ENCODE measurements at regions not wholly inside any gene's neighbourhood (a gene's known extent, or its start where the extent isn't known, plus 50 kb on each side); places are given as distances from the start of the nearest gene placed in this dataset.

DNA sequence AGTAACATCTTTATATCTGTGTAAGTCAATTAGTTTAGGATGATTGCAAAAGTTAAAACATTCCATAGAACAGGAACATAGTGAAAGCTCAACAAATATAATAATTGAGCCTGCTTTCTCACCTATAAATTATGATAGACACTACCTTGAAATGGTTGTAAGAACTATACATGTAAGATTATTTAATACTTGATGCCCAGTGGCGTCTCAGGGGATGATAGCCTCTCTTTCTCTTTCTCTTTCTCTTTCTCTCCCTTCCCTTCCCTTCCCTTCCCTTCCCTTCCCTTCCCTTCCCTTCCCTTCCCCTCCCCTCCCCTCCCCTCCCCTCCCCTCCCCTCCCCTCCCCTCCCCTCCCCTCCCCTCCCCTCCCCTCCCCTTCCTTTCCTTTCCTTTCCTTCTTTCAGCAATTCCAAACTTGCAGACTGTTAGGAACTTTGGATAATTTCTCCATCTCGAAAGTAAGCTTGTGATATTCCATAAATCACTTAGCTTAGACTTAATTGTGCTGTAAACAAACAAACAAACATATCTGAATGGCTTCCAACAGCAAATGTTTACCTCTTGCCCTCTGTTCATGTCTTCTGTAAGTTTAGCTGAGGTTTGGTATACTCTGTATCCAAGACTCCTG, 1102.7 kb downstream of the TSN start:
- DNase-seq: no peak

DNA sequence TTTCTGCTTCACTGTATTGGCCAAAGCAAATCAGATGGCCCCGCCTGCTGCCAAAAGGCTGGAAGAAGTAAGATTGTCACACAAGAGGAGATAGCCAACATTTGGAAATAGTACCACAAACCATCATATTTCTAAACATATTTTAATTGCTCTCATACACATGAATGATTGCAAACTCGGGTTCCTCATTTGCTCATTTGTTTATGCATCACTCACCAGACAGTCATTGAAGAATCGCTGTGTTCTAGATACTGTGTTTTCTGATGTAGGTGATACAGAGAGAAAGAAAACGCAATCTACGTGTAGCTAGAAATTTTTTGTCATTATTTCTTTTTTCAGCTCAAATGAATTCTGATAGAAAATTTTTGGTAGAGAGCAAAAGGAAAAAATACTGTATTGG, 1103.4 kb downstream of the TSN start:
- no peak for DNase-seq

DNA sequence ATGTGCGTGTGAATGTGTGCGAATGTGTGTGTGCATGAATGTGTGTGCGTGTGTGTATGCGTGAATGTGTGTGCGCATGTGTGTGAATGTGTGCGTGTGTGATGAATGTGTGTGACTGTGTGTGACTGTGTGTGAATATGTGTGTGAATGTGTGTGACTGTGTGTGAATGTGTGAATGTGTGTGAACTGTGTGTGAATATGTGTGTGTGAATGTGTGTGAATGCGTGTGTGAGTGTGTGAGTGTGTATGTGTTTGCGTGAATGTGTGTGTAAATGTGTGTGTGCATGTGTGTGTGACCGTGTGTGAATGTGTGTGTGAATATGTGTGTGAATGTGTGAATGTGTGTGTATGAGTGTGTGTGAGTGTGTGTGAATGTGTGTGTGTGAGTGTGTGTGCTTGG, 1103.8 kb downstream of the TSN start:
- no peak for DNase-seq

DNA sequence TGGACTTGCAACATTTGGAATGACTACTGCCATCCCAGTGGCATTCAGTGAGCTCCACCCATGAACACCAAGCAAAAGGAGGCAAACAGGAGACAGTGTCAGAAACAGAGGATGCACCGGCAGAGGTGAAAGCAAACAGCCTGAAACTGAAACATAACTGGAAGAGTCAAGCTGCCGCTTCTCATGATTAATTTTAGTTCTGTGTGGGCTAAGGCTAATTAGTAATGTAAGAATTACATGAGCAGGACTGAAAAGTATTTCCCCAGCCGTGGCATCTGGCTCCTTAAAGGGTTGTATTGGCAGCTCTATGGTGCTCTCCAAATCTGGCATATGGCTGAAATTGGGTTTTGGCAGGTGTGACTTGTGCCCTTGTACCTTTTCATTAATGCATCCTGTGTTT, 1108.1 kb downstream of the TSN start:
- no peak for DNase-seq

DNA sequence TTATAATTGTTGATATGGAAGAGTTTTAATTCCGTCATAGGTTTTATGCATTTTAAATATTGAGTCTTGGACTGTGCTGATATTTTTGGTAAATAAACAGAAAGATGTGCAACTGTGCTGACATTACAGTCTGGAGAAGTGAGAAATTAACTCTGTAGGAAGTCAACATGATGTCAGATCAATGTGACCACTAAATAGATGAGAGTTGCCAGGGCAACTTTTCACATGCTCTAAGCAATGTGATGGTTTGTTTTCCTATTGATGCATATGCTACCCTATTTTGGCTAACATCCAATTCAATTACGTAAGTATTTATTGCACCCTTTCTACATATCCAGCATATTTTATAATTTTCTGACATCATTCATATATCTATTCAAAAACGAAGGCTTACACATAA, 1109.3 kb downstream of the TSN start:
- DNase-seq: no peak

DNA sequence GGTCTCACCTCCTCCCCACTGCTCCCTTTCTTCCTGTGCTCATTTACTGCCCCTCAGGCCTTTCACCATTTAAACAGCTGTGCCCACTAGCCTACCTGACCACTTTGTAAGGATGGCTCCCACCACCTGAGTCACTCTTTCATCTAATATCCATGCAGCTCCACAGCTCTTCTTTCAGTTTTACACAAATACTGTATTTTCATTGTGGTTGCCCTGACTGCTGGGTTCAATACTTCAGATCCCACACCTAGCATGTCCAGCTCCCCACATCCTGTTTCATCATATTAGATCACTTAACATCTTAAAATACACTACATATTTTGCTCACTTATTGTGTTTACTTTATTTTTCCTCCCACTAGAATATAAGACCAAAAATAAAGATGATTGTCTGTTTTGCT, 1110.6 kb downstream of the TSN start:
- DNase-seq: no peak

DNA sequence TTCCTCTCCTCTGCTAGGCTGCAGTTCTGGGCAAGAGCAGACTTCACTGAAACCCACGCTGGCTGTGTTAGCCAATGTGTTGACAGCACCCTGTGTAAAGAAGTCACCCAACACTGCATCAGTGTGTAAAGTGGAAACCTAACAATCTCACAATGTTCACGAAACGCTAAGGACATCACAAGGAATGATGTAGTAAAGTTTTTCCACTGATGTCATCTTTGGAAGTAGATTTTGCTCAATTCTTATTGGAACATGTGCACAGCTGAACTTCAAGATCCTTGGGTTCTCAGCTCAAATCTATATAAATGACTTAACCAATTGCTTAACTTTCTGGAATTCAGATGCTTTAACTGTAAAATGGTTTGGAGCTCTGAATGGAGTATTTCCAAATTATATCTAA, 1112.5 kb downstream of the TSN start:
- DNase-seq: no peak

DNA sequence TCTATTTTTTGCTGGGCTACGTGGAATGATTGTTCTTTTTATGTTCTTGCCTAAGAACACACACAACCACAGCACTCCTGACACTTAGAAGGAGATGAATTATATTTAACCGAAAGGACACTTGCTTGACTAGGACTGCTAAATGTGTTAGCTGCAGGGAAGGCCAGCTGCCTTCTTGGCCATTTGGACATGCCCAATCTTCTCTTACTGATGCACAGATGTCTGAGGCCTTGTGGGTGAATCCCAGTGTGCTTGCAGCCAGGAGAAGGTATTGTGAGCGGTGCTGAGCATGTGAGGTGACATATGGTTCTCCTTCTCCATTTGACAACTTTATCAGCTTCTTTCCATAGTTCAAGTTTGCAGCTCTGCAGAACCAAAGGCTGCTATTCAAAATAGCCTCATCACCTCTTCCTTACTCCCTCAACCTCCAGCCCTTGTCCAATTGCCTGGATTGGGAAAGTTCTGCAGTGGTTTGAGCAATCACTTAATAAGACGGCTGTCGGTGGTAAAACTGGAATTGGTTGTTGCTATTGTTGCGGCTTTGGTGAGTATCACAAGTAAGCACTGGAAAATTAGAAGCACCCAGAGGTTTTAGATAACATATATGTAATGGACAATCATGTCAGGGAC, 1113.3 kb downstream of the TSN start:
- no peak for DNase-seq

DNA sequence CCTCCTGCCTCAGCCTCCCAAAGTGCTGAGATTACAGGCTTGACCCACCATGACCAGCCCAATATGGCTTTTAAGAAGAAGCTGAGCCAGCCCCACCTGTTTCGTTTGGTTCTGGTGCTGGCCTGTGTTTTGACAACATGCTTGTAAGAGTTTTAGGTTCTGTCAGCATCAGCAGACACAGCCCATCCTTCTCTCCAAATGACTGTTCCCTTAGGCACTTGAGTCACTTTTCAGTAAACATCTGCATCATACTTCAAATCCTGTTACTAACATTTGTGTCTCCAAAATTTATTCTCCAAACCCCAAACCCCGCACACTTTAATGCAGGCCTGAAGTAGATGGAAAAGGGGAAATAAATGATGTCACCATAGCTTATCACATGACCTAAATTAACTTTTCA, 1118.5 kb downstream of the TSN start:
- peak; percentile 0 for DNase-seq

DNA sequence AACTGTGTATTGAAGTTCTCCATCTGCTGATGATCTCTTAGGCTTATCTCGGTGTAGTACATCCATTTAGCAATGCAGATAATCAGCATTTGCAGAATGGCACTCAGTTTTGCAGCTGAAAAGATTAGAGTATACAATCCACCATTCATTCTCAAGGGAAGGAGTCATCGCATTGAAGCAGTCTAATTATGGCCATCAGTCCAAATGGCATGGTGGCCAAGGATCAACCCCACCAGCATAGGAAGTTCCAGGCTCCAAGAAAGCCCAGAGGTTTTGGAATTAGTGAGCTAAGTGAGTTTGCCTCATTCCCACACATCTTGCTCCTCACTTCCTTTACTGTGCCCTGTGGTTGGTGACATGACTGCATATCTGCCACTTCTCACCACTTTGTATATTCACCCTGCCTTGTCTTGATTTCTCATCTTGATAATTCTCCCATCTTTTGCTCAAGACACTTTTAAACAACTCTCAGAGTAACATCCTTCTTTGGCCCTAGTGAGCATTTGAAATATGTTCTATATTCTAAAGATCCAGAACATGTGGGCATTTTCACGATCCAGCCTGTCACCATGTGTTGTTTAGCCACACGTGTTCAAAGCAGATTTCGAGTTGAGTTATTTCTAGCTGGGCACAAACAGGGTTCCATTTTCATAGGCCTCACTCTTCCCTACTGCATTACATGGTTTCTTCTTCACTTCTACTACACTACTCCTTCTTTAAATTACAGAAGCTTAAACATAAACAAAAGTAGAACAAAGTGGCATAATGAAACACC, 1119.8 kb downstream of the TSN start:
- no peak for DNase-seq

DNA sequence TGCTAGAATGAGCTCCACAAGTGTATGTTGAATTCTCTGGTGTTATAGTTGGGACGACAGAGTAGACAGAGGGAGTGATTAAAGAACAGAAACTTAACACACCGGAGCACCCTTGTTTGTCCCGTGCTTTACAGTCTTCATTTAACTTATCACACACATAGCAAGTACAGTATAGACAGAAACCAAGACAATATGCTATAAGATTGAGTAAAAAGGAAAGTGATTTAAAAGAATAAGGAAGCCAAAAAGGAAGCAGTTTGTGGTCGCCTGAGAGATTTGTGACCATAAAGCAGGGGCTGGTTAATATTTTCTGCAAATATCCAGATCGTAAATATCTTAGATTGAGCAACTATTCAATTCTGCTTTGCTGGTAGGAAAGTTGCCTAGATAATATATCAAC, 1128.4 kb downstream of the TSN start:
- DNase-seq: no peak

DNA sequence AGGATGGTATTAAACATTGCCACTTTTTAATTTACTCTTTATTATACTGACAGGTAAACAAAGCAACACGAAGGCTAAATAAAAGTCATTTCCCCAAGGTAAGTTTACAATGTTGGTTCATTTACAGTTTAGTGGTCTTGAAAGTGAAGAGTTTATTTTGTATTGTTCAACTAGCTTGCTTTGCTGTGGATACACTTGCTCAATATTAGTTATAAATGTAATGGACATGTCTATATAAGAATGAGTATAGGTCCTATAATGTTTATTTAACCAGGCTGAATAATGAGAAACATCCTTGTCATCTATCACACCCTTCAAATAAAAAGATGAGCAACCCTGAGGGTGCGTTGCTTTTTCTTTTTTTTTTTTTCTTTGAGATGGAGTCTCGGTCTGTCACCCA, 1129.4 kb downstream of the TSN start:
- no peak for DNase-seq

DNA sequence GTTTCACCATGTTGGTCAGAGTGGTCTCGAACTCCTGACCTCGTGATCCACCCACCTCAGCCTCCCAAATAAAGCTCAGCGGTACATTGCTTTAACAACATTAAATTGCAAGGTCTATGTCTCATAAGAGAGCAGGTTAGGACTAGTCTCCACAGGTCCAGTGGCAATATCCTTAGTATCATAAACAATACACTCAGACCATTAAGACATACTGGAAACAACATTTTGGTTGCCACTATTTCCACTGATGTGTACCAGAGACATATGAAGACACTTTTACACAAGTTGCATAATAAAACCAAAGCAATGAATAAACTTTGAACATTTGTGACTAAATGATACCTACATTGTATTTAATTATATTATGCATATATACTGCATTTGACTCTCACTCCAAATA, 1130.0 kb downstream of the TSN start:
- DNase-seq: no peak

DNA sequence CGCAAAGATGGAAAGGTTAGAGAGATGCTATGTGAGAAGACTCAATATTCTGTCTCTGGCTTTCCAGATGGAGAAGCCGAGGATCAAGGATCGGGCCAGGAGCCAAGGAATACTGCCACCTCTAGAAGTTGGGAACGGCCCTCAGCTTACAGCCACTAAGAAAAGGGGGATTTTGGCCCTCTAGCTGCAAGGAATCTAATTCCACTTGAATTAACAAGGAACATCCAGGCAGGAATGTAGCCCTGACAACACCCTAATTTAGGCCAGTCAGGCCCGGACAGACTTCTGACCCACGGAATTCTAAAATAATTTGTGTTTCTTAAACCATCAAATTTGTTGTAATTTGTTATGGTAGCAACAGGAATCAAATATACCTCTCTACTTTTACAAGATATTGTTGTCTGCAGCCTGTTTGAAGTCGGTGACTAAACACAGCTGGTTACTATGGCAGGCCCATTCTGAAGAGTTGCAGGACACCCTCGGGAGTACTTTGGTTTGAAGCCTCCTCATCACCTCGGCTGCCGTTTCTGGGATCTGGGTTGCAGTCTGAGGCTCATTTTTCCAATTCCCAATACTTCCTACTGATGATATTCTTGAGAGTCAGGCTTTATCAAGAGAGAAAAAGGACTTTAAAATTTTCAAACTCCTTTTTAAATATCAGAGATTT, 1131.2 kb downstream of the TSN start:
- DNase-seq: no peak

DNA sequence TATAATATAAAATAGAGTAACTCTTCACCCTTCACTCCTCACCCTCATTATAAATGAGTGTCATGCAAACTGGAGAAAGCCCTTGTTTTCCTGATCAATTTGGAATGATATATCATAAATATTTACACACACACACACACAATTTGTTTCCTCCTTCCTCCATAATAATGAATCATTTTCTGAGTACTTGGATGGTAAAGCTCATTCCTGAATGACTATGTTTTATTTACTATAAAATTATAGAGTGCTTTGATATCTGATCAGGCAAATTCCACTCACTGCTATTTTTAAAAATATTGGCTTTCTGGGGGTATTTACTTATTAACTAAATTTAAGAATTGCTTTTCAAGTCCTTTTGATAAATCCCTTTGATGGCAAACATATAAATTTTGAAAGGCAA, 1125.5 kb upstream of the CNTNAP5 start:
- DNase-seq: no peak

DNA sequence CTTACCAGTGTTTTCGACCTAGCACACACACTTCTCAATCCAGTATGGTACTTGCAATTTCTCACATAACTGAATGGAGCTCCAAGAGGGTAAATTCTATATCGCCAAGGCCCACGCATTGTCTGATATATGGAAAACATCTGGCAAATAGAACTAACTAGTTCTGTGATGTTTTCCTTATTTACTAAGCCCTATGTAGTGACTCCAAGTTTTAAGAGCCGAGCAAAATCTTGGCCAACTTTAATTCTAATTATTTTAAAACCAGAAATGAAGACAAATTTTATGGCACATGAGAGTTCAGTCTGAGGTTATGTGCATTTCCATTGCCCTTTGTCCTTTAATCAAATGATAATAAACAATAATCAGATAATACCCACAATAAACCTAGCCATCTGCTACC, 1119.7 kb upstream of the CNTNAP5 start:
- DNase-seq: no peak

DNA sequence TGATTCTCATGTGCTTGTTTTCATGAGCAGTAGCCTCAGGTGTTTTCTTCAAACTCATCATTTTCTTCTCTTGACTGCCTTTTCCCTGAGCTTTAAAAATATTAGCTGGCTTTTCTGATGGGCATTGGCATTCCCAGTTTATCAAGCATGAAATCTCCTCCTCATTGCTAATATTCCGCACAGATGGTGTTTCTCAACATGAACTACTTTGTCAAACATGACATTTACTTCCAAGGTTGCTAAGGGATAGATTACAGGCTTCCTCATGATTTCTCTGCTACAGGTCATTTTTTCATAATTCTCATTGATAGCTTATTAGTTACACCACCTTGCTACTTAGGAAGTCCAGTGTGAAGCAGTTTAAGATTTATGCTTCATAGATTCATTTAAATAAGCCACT, 1116.9 kb upstream of the CNTNAP5 start:
- no peak for DNase-seq

DNA sequence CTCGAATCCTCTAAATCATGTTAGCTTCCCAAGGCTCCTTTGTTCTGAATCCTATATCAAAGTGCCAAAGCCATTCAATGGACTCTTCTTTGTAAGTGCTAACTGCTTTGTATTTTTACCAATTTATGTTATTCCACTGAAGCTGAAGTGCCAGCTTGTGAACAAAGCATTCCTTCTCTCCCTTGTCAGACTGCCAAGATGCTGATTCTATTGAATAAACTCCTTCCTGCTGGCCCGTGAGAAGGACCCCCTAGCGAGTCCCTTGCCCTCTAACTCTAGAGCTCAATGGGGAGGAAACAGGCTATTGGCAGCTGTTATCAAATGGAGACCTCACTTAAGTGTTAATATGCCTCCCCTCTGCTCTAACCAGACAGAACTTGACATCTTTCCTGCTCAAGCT, 1097.9 kb upstream of the CNTNAP5 start:
- no peak for DNase-seq

DNA sequence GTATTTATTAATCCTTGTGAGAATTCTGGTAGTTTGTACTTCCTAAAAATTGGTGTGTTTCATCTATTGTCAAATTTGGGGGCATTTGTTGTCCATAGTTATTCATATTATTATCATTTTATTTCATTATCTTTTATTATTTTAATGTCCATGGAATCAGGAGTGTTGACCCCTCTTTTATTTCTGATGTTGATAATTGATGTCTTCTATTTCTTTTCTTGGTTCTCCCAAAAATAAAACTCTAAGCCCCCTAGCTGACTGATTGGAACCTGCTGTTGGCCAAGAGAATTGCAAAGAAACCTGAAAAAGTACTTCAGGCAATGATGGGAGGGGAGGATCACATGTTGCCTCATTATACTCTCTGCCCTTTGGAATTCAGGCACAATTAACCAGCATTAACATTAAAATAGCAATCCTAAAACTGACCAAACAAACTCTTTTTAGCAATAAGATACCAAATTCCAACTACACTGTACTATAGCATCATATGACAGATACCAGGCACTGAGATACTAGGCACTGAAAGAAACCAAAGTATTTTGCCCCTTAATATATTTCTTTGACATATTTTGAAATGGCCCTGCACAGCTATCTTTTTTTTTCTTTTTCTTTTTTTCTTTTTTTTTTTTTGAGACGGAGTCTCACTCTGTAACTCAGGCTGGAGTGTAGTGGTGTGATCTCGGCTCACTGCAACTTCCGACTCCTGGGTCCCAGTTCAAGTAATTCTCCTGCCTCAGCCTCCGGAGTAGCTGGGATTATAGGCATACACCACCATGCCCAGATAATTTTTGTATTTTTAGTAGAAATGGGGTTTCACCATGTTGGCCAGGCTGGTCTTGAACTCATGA, 1097.2 kb upstream of the CNTNAP5 start:
- DNase-seq: no peak

DNA sequence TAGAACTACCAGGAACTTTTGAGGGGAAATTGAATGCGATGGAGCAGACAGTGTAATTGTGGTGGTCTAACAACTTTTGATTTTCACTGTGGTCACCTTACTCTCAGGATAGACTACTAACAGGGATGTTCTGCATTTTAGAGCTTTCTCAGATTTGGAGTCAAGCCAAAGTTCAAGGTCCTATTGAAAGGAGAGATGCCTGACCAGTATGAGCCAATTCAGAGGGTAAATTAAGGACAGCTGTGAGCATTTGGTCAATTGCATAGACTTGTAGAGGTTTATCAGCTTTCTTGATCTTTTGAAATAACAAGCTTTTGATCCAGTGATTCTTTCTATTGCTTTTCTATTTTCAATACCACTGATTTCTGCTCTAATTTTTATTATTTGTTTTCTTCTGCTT, 1095.7 kb upstream of the CNTNAP5 start:
- no peak for DNase-seq

DNA sequence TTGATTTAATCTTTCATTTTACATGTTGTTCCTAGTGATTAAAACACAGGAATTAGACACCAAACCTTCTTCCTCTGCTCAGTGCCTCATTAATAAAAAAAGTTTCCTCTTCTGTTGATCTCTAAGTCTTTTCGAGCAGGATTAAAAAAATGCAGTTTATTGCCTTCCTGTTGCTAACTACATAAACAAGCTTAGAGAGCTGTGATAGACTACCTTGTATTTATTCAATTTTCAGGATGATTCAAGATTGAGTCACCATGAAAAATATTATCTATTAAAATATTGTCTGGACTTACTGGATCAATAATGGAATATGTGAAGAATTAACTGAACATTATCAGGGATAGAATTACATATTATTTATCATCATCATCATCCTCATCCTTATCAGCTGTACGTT, 1089.6 kb upstream of the CNTNAP5 start:
- DNase-seq: no peak

DNA sequence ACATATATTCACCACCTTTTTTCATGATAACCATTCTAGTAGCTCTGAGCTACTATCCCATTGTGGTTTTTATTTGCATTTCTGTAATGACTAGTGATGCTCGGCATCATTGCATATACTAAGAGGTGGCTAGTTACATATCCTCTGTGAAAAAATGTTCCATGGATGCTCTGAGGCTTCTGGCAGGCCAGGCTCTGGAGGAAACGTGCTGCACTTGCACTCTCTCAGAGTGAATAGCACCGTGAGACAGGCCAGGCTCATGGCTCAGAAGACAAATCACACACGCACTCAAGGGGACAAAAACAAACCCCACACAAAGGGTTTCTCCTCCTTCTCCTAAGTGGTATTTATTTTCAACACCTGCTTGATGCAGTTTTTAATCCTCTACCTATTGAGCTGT, 1085.3 kb upstream of the CNTNAP5 start:
- DNase-seq: no peak

DNA sequence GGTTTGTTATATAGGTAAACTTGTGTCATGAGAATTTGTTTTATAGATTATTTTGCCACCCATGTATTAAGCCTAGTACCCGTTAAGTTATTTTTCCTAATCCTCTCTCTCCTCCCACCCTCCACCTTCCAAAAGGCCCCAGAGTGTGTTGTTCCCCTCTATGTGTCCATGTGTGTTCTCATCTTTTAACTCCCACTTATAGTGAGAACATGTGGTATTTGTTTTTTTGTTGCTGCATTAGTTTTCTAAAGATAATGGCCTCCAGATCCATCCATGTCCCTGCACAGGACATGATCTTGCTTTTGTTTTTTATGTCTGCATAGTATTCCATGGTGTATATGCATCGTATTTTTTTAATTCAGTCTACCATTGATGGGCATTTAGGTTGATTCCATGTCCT, 1075.6 kb upstream of the CNTNAP5 start:
- DNase-seq: no peak

Data from activated CD4-positive, alpha-beta T cell treated with anti-CD3 and anti-CD28 coated beads, Interleukin-10, Interleukin-2, amounts not matched to agents 100 ng/mL and 50 ng/mL, durations not matched to agents 16 hours and 8 hours (primary cell).